ENCODE measurements at regions not wholly inside any gene's neighbourhood (a gene's known extent, or its start where the extent isn't known, plus 50 kb on each side); places are given as distances from the start of the nearest gene placed in this dataset.

GRCh38 chr14:47852278-47852677, 176.9 kb upstream of the MDGA2 start:
- no peak overlapping the region for H3K4me3 ChIP-seq (ENCODE audit: low read depth, low read length)
- no peak for TF ChIP-seq CTCF (IDR thresholded peaks at IDR 0.05; ENCODE audit: low read depth, low read length)

DNA sequence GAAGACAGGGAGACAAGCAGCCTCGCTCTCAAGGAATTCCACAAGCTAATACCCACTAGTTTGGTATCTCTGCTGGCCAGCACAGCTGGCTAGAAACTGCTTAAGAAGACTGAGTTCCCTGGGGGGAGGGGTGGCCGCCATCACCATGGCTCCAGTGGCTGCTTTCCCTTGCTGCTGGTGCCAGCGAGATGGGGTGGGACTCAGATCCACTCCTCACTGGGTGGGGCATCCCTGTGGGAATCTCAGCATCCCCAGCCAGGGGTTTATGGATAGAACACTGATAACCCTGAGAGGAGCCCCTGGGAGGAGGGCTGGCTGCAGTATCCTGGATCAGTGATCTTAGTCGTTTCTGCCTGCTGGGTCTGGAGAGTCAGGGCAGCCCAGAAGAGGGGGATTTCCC, 170.6 kb upstream of the MDGA2 start:
- H3K4me3 ChIP-seq (ENCODE audit: low read depth, low read length) = no peak overlapping the region
- no peak for TF ChIP-seq CTCF (IDR thresholded peaks at IDR 0.05; ENCODE audit: low read depth, low read length)

GRCh38 chr14:47843236-47843635, 167.8 kb upstream of the MDGA2 start:
- no peak for TF ChIP-seq CTCF (IDR thresholded peaks at IDR 0.05; ENCODE audit: low read depth, low read length)
- H3K4me3 ChIP-seq (ENCODE audit: low read depth, low read length) = no peak overlapping the region

DNA sequence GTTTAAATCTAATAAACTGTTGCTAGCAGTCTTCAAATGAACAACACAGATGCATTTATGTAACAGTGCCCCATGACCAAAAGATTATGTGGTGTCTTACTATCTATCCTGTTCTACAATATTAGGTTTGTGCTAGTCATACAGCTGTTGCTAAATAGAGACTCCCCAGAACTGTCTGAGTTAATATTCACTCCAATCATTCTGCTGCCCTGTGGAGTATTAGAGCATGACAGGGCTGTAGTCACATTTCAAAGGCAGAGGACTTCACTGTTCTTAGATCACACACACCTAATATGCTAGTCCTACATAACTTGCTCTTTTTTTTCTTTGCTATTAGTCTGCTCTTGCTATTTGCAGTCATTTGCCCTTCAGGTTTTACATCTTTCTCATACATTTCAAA, 157.6 kb upstream of the MDGA2 start:
- TF ChIP-seq CTCF (IDR thresholded peaks at IDR 0.05; ENCODE audit: low read depth, low read length) = no peak
- no peak overlapping the region for H3K4me3 ChIP-seq (ENCODE audit: low read depth, low read length)

- TF ChIP-seq CTCF (IDR thresholded peaks at IDR 0.05; ENCODE audit: low read depth, low read length) = no peak
- H3K4me3 ChIP-seq (ENCODE audit: low read depth, low read length) = no peak overlapping the region
These were observed 151.4 kb upstream of the MDGA2 start for GRCh38 chr14:47826809-47827208.

GRCh38 chr14:47822326-47822725, 146.9 kb upstream of the MDGA2 start:
- H3K4me3 ChIP-seq (ENCODE audit: low read depth, low read length) = no peak overlapping the region
- no peak for TF ChIP-seq CTCF (IDR thresholded peaks at IDR 0.05; ENCODE audit: low read depth, low read length)

- no peak overlapping the region for H3K4me3 ChIP-seq (ENCODE audit: low read depth, low read length)
- no peak for TF ChIP-seq CTCF (IDR thresholded peaks at IDR 0.05; ENCODE audit: low read depth, low read length)
These were observed 145.7 kb upstream of the MDGA2 start for GRCh38 chr14:47821135-47821534.
